GM18505 (cell line): ENCODE measurements at regions not wholly inside any gene's neighbourhood (a gene's known extent, or its start where the extent isn't known, plus 50 kb on each side); places are given as distances from the start of the nearest gene placed in this dataset.

ENCODE experiments used
- ATAC-seq: cut with Tn5 transposase; IDR thresholded peaks from one replicate; pipeline ENCODE4 v1.9.1; 2021; ENCODE audit not compliant: unreplicated experiment
- POLR2A ChIP-seq: IDR thresholded peaks from 4 replicates; pipeline ENCODE4 v1.6.1; 2011; ENCODE audit warnings: borderline replicate concordance; ENCODE audit not compliant: insufficient read depth, insufficient read length; ENCODE audit errors: extremely low read depth

GRCh38 chr2:220166616-220167015 lies 539.2 kb downstream of the SLC4A3 start:
- TF ChIP-seq POLR2A, result no peak

GRCh38 chr2:220167956-220168355 lies 540.5 kb downstream of the SLC4A3 start:
- TF ChIP-seq POLR2A, result no peak
- no peak for ATAC-seq

More at GRCh38 chr2:220166616-220167015, 539.2 kb downstream of the SLC4A3 start:
- no peak for ATAC-seq

- TF ChIP-seq POLR2A, result no peak
- no peak for ATAC-seq
These were observed 541.6 kb downstream of the SLC4A3 start for GRCh38 chr2:220168891-220169546.

GRCh38 chr2:220174826-220175225 lies 547.4 kb downstream of the SLC4A3 start:
- TF ChIP-seq POLR2A, result no peak
- ATAC-seq, result no peak

GRCh38 chr2:220175967-220176366 lies 548.5 kb downstream of the SLC4A3 start:
- ATAC-seq, result no peak
- no peak for TF ChIP-seq POLR2A

GRCh38 chr2:220178991-220179695 lies 551.7 kb downstream of the SLC4A3 start:
- no peak for TF ChIP-seq POLR2A
- ATAC-seq, result no peak

- no peak for ATAC-seq
- no peak for TF ChIP-seq POLR2A
These were observed 553.7 kb downstream of the SLC4A3 start for GRCh38 chr2:220181165-220181564.

GRCh38 chr2:220182790-220183189 lies 555.4 kb downstream of the SLC4A3 start:
- ATAC-seq, result no peak
- no peak for TF ChIP-seq POLR2A

GRCh38 chr2:220185766-220186305 lies 558.4 kb downstream of the SLC4A3 start:
- ATAC-seq, result no peak
- no peak for TF ChIP-seq POLR2A

GRCh38 chr2:220188031-220188430 lies 560.6 kb downstream of the SLC4A3 start:
- TF ChIP-seq POLR2A, result no peak
- no peak for ATAC-seq

- ATAC-seq, result no peak
- TF ChIP-seq POLR2A, result no peak
These were observed 563.6 kb downstream of the SLC4A3 start for GRCh38 chr2:220191031-220191430.

- TF ChIP-seq POLR2A, result no peak
- no peak for ATAC-seq
These were observed 564.3 kb downstream of the SLC4A3 start for GRCh38 chr2:220191737-220192136.

GRCh38 chr2:220192994-220193753 lies 565.7 kb downstream of the SLC4A3 start:
- ATAC-seq, result no peak
- no peak for TF ChIP-seq POLR2A
